NCI-H774 (cell line): ENCODE measurements at regions not wholly inside any gene's neighbourhood (a gene's known extent, or its start where the extent isn't known, plus 50 kb on each side); places are given as distances from the start of the nearest gene placed in this dataset.
A peak's percentile ranks its signal among the peaks of the same experiment; 100 is the strongest.
"Not testable (repeated sequence)": the region's sequence is repeated elsewhere in the genome, so short reads cannot be mapped to it uniquely, and the experiment has no call there.

Experiments
- DNase-seq: peaks from one replicate; lab custom pipeline; 2025; lab: John Stamatoyannopoulos, UW

- no peak for DNase-seq
These were observed 186.2 kb upstream of the GRAMD2B start for GRCh38 chr5:126236994-126237393.

- no peak for DNase-seq
These were observed 174.6 kb upstream of the GRAMD2B start for GRCh38 chr5:126248611-126249010.

GRCh38 chr5:126251024-126251423, 172.2 kb upstream of the GRAMD2B start:
- DNase-seq: no peak

GRCh38 chr5:126253406-126253805, 169.8 kb upstream of the GRAMD2B start:
- DNase-seq: no peak

- DNase-seq: no peak
These were observed 159.5 kb upstream of the GRAMD2B start for GRCh38 chr5:126263591-126264184.

- DNase-seq: no peak
These were observed 157.3 kb upstream of the GRAMD2B start for GRCh38 chr5:126265917-126266316.

GRCh38 chr5:126267438-126267837, 155.8 kb upstream of the GRAMD2B start:
- no peak for DNase-seq

- no peak for DNase-seq
These were observed 154.4 kb upstream of the GRAMD2B start for GRCh38 chr5:126268697-126269315.

GRCh38 chr5:126269511-126269910, 153.7 kb upstream of the GRAMD2B start:
- no peak for DNase-seq

- DNase-seq: no peak
These were observed 152.1 kb upstream of the GRAMD2B start for GRCh38 chr5:126271141-126271540.

- peak; percentile 22 for DNase-seq
These were observed 149.0 kb upstream of the GRAMD2B start for GRCh38 chr5:126274076-126274762.

- DNase-seq: no peak
These were observed 148.5 kb upstream of the GRAMD2B start for GRCh38 chr5:126274763-126275125.

GRCh38 chr5:126277762-126278161, 145.4 kb upstream of the GRAMD2B start:
- DNase-seq: no peak

GRCh38 chr5:126280343-126280742, 142.9 kb upstream of the GRAMD2B start:
- no peak for DNase-seq

- no peak for DNase-seq
These were observed 142.4 kb upstream of the GRAMD2B start for GRCh38 chr5:126280846-126281245.

- DNase-seq: no peak
These were observed 138.1 kb upstream of the GRAMD2B start for GRCh38 chr5:126284977-126285696.

- DNase-seq: not testable (repeated sequence)
These were observed 127.1 kb upstream of the GRAMD2B start for GRCh38 chr5:126296121-126296520.

GRCh38 chr5:126300293-126300692, 122.9 kb upstream of the GRAMD2B start:
- no peak for DNase-seq

GRCh38 chr5:126301056-126301455, 122.2 kb upstream of the GRAMD2B start:
- DNase-seq: no peak

GRCh38 chr5:126309860-126310259, 113.3 kb upstream of the GRAMD2B start:
- DNase-seq: no peak

- no peak for DNase-seq
These were observed 111.4 kb upstream of the GRAMD2B start for GRCh38 chr5:126311766-126312165.

- DNase-seq: no peak
These were observed 107.9 kb upstream of the GRAMD2B start for GRCh38 chr5:126315341-126315740.

- DNase-seq: no peak
These were observed 90.9 kb upstream of the GRAMD2B start for GRCh38 chr5:126332326-126332725.
